ENCODE measurements at regions not wholly inside any gene's neighbourhood (a gene's known extent, or its start where the extent isn't known, plus 50 kb on each side); places are given as distances from the start of the nearest gene placed in this dataset.

DNA sequence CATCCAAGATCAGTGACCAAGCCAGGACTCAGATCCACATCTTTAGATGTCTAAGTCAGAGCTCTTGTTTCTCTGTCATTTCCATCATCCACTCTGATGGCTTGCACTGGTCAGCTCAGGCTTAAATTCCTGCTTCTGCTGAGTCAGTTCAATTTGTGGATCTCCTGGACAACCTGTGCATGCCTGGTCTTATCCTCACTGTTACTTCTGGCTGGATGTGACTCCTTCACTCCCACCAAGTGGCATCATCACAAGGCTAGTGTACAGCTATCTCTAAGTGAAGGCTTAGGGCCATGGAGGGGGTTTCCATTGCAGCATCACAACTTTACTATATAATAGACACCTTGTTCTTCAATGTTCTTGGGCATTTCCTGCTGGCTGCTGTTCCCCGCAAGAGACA is 102.9 kb downstream of the EMP1 start:
- TF ChIP-seq, protein P1, sequence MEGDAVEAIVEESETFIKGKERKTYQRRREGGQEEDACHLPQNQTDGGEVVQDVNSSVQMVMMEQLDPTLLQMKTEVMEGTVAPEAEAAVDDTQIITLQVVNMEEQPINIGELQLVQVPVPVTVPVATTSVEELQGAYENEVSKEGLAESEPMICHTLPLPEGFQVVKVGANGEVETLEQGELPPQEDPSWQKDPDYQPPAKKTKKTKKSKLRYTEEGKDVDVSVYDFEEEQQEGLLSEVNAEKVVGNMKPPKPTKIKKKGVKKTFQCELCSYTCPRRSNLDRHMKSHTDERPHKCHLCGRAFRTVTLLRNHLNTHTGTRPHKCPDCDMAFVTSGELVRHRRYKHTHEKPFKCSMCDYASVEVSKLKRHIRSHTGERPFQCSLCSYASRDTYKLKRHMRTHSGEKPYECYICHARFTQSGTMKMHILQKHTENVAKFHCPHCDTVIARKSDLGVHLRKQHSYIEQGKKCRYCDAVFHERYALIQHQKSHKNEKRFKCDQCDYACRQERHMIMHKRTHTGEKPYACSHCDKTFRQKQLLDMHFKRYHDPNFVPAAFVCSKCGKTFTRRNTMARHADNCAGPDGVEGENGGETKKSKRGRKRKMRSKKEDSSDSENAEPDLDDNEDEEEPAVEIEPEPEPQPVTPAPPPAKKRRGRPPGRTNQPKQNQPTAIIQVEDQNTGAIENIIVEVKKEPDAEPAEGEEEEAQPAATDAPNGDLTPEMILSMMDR (IDR thresholded peaks at IDR 0.05; ENCODE audit: poor library complexity), result no peak
- 60% methylated on average over 1 of the region's 1 CpG for WGBS (ENCODE audit: low lambda C conversion rate, missing lambda C conversion rate)
- no peak overlapping the region for H2AFZ ChIP-seq

DNA sequence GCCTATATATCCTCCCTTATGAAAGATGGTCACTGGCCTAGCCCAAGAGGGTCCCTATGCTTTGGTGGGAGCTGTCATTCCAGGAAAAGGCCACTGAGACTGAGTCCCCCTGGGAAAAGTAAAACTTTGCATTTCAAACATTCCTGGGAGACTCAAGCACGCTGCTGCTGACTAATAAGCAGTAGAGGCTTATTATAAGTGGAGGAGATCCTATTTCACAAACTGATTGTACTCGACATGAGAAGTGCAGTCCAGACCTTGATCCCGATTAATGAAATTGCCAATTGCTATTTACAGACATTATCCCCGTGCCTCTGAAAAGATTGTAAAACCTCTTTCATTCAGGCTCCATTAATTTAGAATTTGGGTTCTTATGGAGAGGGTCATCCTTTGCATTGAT is 96.6 kb downstream of the EMP1 start:
- Histone ChIP-seq H3K9me2 (replicated peaks; ENCODE audit: insufficient read depth) (no peaks in the 10 kb centered on the region), H3K27ac (no peak overlapping the region), H3K36me3 (replicated peaks; ENCODE audit: insufficient read depth, low read depth) (no peaks in the 10 kb centered on the region), H4K20me1 (ENCODE audit: insufficient read depth, poor library complexity, severe bottlenecking) (no peaks in the 10 kb centered on the region), H3K4me3 (no peak overlapping the region), H3K27me3 (no peaks in the 10 kb centered on the region), H2AFZ (no peak overlapping the region), H3K9me3 (ENCODE audit: low read depth) (no peaks in the 10 kb centered on the region), H3K4me2 (no peak overlapping the region), H3K79me2 (no peaks in the 10 kb centered on the region), H3K4me1 (ENCODE audit: insufficient read depth) (no peaks in the 10 kb centered on the region)
- TF ChIP-seq EZH2phosphoT487 (IDR thresholded peaks at IDR 0.05; ENCODE audit: low read depth, severe bottlenecking, unreplicated experiment) (no peak), EZH2 (IDR thresholded peaks at IDR 0.05; ENCODE audit: borderline replicate concordance) (no peak)
- TF ChIP-seq, protein P1 (IDR thresholded peaks at IDR 0.05; ENCODE audit: poor library complexity), result no peak
- WGBS (ENCODE audit: low lambda C conversion rate, missing lambda C conversion rate), result 69% methylated on average over 4 of the region's 4 CpGs
- no peak for DNase-seq (ENCODE audit: low spot score)

More for the DNA sequence above, 102.9 kb downstream of the EMP1 start:
- no peaks in the 10 kb centered on the region for H3K79me2 ChIP-seq
- H3K4me2 ChIP-seq, result no peak overlapping the region
- H3K9me2 ChIP-seq (replicated peaks; ENCODE audit: insufficient read depth), result no peaks in the 10 kb centered on the region
- H4K20me1 ChIP-seq (ENCODE audit: insufficient read depth, poor library complexity, severe bottlenecking), result no peaks in the 10 kb centered on the region
- H3K27ac ChIP-seq, result no peak overlapping the region
- no peaks in the 10 kb centered on the region for H3K36me3 ChIP-seq (replicated peaks; ENCODE audit: insufficient read depth, low read depth)
- H3K27me3 ChIP-seq, result no peaks in the 10 kb centered on the region
- H3K4me1 ChIP-seq (ENCODE audit: insufficient read depth), result no peaks in the 10 kb centered on the region
- H3K4me3 ChIP-seq, result no peak overlapping the region
- H3K9me3 ChIP-seq (ENCODE audit: low read depth), result no peaks in the 10 kb centered on the region
- no peak for DNase-seq (ENCODE audit: low spot score)

DNA sequence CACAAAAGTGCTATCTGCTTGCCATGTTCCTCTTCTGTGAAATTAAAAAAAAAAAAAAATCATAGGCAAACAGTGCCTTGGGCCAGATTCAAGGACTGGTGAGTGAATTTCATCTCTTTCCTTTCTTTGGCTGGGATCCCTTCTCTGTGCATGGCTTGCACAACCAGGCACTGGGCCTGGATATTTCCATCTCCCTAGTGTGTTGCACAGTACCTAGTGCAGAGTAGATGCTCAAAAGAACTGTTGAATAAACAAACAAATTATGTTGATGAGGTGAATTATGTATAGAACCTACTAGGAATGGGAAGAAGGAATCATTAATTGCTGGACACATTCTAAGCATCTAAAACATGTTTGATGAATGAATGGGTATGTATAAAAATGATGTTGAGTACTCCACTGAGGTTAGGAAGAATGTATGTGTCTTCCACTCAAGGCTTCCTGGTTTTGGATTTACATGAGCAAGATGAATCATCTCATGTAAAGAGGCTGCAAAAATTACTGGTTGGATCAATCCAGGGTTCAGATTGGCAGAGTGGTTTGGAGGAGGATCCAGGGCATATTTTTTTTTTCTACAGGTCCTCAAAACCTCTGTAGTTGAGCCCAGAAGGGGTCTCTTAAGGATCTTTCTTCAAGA is 93.2 kb downstream of the EMP1 start:
- TF ChIP-seq EZH2 (IDR thresholded peaks at IDR 0.05; ENCODE audit: borderline replicate concordance) (no peak), EZH2phosphoT487 (IDR thresholded peaks at IDR 0.05; ENCODE audit: low read depth, severe bottlenecking, unreplicated experiment) (no peak)
- TF ChIP-seq, protein P1 (IDR thresholded peaks at IDR 0.05; ENCODE audit: poor library complexity), result no peak
- Histone ChIP-seq H3K36me3 (replicated peaks; ENCODE audit: insufficient read depth, low read depth) (no peaks in the 10 kb centered on the region), H3K9me3 (ENCODE audit: low read depth) (no peaks in the 10 kb centered on the region), H3K79me2 (no peaks in the 10 kb centered on the region), H3K4me2 (no peak overlapping the region), H2AFZ (no peak overlapping the region), H3K9me2 (replicated peaks; ENCODE audit: insufficient read depth) (no peaks in the 10 kb centered on the region), H4K20me1 (ENCODE audit: insufficient read depth, poor library complexity, severe bottlenecking) (no peaks in the 10 kb centered on the region), H3K4me3 (no peak overlapping the region), H3K27me3 (no peaks in the 10 kb centered on the region), H3K4me1 (ENCODE audit: insufficient read depth) (no peaks in the 10 kb centered on the region), H3K27ac (no peak overlapping the region)
- no peak for DNase-seq (ENCODE audit: low spot score)
